WERI-Rb-1 (cell line): ENCODE measurements at regions not wholly inside any gene's neighbourhood (a gene's known extent, or its start where the extent isn't known, plus 50 kb on each side); places are given as distances from the start of the nearest gene placed in this dataset.

Experiments
- DNase-seq: peaks from one replicate; pipeline ENCODE4 v3.0.0-alpha.2; 2020
- H3K27ac ChIP-seq: fragments of 250-450 bp; sonication (Bioruptor Pico); 2 replicates; pipeline ENCODE4 v1.5.1; 2020; ENCODE audit warnings: mild to moderate bottlenecking, moderate library complexity
- H3K27me3 ChIP-seq: fragments of 250-450 bp; sonication (Bioruptor Pico); 2 replicates; pipeline ENCODE4 v1.5.1; 2021; ENCODE audit warnings: mild to moderate bottlenecking, low read depth, moderate library complexity; ENCODE audit not compliant: insufficient read depth, severe bottlenecking
- H3K36me3 ChIP-seq: fragments of 250-450 bp; sonication (Bioruptor Pico); 2 replicates; pipeline ENCODE4 v1.5.1; 2020; ENCODE audit warnings: mild to moderate bottlenecking, moderate library complexity
- H3K4me3 ChIP-seq: 2 replicates; pipeline ENCODE4 v1.5.1; 2011; ENCODE audit warnings: low read depth, mild to moderate bottlenecking, control low read depth, low read length
- H3K9me3 ChIP-seq: fragments of 250-450 bp; sonication (Bioruptor Pico); 2 replicates; pipeline ENCODE4 v1.5.1; 2021; ENCODE audit warnings: mild to moderate bottlenecking, moderate library complexity; ENCODE audit not compliant: severe bottlenecking
- TF ChIP-seq, protein P1 (sequence below): IDR thresholded peaks from 2 replicates; pipeline ENCODE4 v1.5.1; 2011; ENCODE audit warnings: low read depth, mild to moderate bottlenecking, control low read depth, inconsistent platforms, low read length

DNA sequence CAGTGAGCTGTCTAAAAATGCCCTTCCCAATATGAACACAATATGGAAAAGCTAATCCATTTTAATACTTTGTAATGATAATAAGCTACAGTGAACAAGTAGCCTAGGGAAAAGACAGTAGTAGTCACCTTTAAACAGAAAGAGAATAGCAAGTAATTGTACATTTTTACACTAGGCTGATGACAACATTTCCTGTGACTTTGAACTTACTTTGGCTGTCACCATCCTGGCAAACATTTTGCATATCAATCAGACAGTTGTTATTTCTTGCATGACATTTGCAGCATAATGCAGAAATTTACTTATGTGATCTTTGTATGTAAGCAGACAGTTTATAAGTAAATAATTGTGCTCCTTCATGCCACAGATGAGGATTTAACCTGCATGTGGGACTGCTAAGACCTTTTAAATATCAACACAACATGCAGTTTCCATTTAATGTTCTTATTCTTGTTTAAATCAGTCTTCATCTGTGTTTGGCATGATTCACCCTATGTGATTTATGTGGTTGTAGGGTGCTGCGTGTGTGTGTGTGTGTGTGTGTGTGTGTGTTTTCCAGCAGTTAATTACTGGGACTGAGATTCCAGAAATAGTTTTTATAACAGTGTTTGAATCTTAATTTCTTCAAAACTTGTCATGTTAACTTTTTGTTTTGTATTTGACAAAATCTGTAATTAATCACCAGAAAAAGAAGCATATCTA, 997.1 kb upstream of the ARRDC3 start:
- H3K27ac ChIP-seq: no peak overlapping the region; the same call in 1 of the 2 replicates
- no peak for DNase-seq
- no peaks in the 10 kb centered on the region for H3K9me3 ChIP-seq
- no peak overlapping the region for H3K4me3 ChIP-seq
- TF ChIP-seq, protein P1, sequence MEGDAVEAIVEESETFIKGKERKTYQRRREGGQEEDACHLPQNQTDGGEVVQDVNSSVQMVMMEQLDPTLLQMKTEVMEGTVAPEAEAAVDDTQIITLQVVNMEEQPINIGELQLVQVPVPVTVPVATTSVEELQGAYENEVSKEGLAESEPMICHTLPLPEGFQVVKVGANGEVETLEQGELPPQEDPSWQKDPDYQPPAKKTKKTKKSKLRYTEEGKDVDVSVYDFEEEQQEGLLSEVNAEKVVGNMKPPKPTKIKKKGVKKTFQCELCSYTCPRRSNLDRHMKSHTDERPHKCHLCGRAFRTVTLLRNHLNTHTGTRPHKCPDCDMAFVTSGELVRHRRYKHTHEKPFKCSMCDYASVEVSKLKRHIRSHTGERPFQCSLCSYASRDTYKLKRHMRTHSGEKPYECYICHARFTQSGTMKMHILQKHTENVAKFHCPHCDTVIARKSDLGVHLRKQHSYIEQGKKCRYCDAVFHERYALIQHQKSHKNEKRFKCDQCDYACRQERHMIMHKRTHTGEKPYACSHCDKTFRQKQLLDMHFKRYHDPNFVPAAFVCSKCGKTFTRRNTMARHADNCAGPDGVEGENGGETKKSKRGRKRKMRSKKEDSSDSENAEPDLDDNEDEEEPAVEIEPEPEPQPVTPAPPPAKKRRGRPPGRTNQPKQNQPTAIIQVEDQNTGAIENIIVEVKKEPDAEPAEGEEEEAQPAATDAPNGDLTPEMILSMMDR: no peak
- H3K27me3 ChIP-seq: no peaks in the 10 kb centered on the region
- H3K36me3 ChIP-seq: no peaks in the 10 kb centered on the region

DNA sequence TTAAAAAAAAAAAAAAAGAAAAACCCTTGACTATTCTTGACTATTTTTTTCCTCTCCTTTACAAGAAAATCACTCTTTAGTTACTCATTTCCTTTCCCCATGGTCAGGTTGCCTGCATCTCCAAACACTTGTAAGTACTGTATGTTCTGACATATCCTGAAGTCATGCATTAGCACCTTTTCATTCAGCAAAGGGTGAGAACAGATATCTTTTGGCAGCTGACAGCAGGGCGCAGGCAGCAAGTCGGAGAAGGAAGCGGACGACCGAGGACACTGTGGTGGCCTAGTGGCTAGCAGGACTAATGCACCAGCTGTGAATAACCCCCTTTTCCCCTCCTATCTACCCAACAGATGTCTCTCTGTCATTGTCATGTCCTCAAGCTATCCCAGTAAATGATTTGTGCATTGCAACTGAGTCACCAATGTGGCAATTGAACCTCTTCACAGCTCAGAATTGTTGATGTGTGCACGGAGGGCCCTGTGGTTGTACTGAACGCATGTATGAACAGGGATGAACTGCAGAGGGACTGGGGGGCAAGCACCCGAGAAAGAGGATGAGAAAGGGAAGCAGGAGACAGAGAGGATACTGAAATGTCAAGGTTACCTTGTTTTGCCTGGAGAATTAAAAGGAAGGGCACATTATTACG, 996.0 kb upstream of the ARRDC3 start:
- Histone ChIP-seq H3K36me3 (no peaks in the 10 kb centered on the region), H3K9me3 (no peaks in the 10 kb centered on the region), H3K4me3 (peak overlapping the region; percentile 14; the same call in 1 of the 2 replicates), H3K27ac (peak overlapping the region; percentile 42), H3K27me3 (no peaks in the 10 kb centered on the region)
- peak; percentile 68 for DNase-seq
- TF ChIP-seq, protein P1: no peak

DNA sequence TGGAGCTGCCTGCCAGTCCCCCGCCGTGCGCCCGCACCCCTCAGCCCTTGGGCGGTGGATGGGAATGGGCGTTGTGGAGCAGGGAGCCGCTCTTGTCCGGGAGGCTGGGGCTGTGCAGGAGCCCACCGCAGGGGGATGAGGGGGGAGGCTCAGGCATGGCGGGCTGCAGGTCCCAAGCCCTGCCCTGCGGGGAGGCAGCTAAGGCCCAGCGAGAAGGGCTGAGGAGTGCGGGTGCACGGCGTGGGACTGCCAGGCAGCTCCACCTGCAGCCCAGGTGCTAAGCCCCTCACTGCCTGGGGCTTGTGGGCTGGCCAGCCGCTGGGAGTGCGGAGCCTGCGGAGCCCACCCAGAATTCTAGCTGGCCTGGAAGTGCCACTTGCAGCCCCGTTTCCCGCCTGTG, 991.7 kb upstream of the ARRDC3 start:
- Histone ChIP-seq H3K36me3 (no peaks in the 10 kb centered on the region), H3K27me3 (no peaks in the 10 kb centered on the region), H3K9me3 (no peaks in the 10 kb centered on the region), H3K4me3 (no peak overlapping the region), H3K27ac (no peak overlapping the region)
- no peak for DNase-seq
- TF ChIP-seq, protein P1: no peak

DNA sequence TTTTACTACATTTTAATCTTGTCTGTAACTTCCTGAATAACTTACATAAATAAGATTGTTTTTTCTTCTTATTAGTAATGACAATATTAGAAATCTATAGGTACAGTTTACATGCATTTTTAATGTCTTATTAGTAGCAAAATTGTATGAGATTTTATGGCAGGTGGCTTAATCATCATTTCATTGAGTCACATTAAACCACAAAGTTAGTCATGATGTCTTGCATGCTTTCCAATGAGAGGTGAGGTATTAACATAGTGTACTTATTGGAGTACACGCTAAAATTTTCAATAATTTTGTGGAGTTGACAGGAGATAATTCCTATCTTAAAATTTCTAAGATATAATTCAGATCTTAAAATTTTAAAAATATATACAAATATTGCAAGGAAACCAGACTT, 989.6 kb upstream of the ARRDC3 start:
- H3K27ac ChIP-seq: no peak overlapping the region
- DNase-seq: no peak
- TF ChIP-seq, protein P1: no peak

DNA sequence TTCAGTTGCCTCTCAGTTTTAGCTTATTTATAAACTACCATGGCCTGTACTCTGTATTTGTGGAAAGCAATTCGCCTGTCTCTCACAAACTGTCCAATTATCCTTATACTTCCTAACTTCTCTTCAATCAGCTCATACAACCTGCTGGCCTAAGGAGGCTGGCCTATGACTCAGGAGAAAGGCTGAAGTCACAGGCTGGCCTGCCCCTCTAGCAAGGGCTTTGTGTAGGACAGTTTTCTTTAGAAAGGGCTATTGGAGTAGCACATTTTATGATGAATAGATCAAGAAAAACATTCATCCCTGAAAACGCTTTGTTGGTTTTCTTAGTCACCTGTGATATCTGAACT, 988.7 kb upstream of the ARRDC3 start:
- Histone ChIP-seq H3K9me3 (no peaks in the 10 kb centered on the region), H3K27ac (no peak overlapping the region), H3K4me3 (no peak overlapping the region), H3K36me3 (no peaks in the 10 kb centered on the region), H3K27me3 (no peaks in the 10 kb centered on the region)
- DNase-seq: no peak
- TF ChIP-seq, protein P1: no peak

More for the DNA sequence above, 989.6 kb upstream of the ARRDC3 start:
- Histone ChIP-seq H3K4me3 (no peak overlapping the region), H3K36me3 (no peaks in the 10 kb centered on the region), H3K27me3 (no peaks in the 10 kb centered on the region), H3K9me3 (no peaks in the 10 kb centered on the region)
